Astrocyte (in vitro differentiated cells and primary cell): ENCODE measurements at regions not wholly inside any gene's neighbourhood (a gene's known extent, or its start where the extent isn't known, plus 50 kb on each side); places are given as distances from the start of the nearest gene placed in this dataset.
"Not testable (repeated sequence)": the region's sequence is repeated elsewhere in the genome, so short reads cannot be mapped to it uniquely, and the experiment has no call there.

Source experiments
- DNase-seq: peaks from one replicate; pipeline ENCODE4 v3.0.0-alpha.2; 2010; ENCODE audit warnings: low read depth
- FAIRE-seq: peaks from 2 replicates; lab custom pipeline; 2011; peaks lifted over from hg19 to GRCh38; lab: Jason Lieb, UNC
- H2AFZ ChIP-seq: 2 replicates; pipeline ENCODE4 v1.6.0; 2012; ENCODE audit warnings: low read depth, low read length, inconsistent platforms
- H3K27ac ChIP-seq: 2 replicates; pipeline ENCODE4 v1.5.1; 2011; ENCODE audit warnings: low read depth, low read length, inconsistent platforms
- H3K27me3 ChIP-seq: 2 replicates; pipeline ENCODE4 v1.6.0; 2011; ENCODE audit warnings: low read length, inconsistent platforms; ENCODE audit not compliant: insufficient read depth
- H3K36me3 ChIP-seq: 2 replicates; pipeline ENCODE4 v1.5.1; 2011; ENCODE audit warnings: low read length, inconsistent platforms; ENCODE audit not compliant: insufficient read depth
- H3K4me1 ChIP-seq: 2 replicates; pipeline ENCODE4 v1.5.1; 2011; ENCODE audit warnings: low read length, inconsistent platforms; ENCODE audit not compliant: insufficient read depth
- H3K4me2 ChIP-seq: 2 replicates; pipeline ENCODE4 v1.6.0; 2012; ENCODE audit warnings: low read length, inconsistent platforms
- H3K4me3 ChIP-seq: 2 replicates; pipeline ENCODE4 v1.5.1; 2011; ENCODE audit warnings: low read depth, mild to moderate bottlenecking, low read length, inconsistent platforms; ENCODE audit not compliant: insufficient read depth
- H3K79me2 ChIP-seq: 2 replicates; pipeline ENCODE4 v1.6.0; 2012; ENCODE audit warnings: mild to moderate bottlenecking, low read length, inconsistent platforms; ENCODE audit not compliant: insufficient read depth
- H3K9ac ChIP-seq: 2 replicates; pipeline ENCODE4 v1.6.0; 2012; ENCODE audit warnings: mild to moderate bottlenecking, low read length, inconsistent platforms
- H3K9me3 ChIP-seq: 2 replicates; pipeline ENCODE4 v1.5.1; 2012; ENCODE audit warnings: low read depth, mild to moderate bottlenecking, low read length, inconsistent platforms; ENCODE audit not compliant: insufficient read depth
- H4K20me1 ChIP-seq: 2 replicates; pipeline ENCODE4 v1.6.0; 2012; ENCODE audit warnings: low read length, inconsistent platforms; ENCODE audit not compliant: insufficient read depth
- H3K27ac Mint-ChIP-seq: one replicate; pipeline ENCODE4 v1.8.0; 2021; ENCODE audit warnings: mild to moderate bottlenecking, mixed read lengths; ENCODE audit not compliant: unreplicated experiment
- H3K27me3 Mint-ChIP-seq: one replicate; pipeline ENCODE4 v1.8.0; 2021; ENCODE audit warnings: low read depth, mixed read lengths; ENCODE audit not compliant: unreplicated experiment
- H3K36me3 Mint-ChIP-seq: one replicate; pipeline ENCODE4 v1.8.0; 2021; ENCODE audit warnings: low read depth, mixed read lengths; ENCODE audit not compliant: unreplicated experiment
- H3K4me1 Mint-ChIP-seq: one replicate; pipeline ENCODE4 v1.8.0; 2021; ENCODE audit warnings: low read depth, mixed read lengths; ENCODE audit not compliant: unreplicated experiment
- H3K4me3 Mint-ChIP-seq: one replicate; pipeline ENCODE4 v1.8.0; 2021; ENCODE audit warnings: mild to moderate bottlenecking, moderate library complexity, mixed read lengths; ENCODE audit not compliant: unreplicated experiment
- H3K9me3 Mint-ChIP-seq: one replicate; pipeline ENCODE4 v1.8.0; 2021; ENCODE audit warnings: mild to moderate bottlenecking, mixed read lengths; ENCODE audit not compliant: unreplicated experiment
- EZH2 ChIP-seq: IDR thresholded peaks from 2 replicates; pipeline ENCODE4 v1.6.1; 2012; ENCODE audit warnings: mild to moderate bottlenecking, low read length, inconsistent platforms; ENCODE audit not compliant: insufficient read depth
- TF ChIP-seq, protein P1 (sequence below): IDR thresholded peaks from 2 replicates; pipeline ENCODE4 v1.5.1; 2011; ENCODE audit warnings: low read depth, mild to moderate bottlenecking, inconsistent platforms, low read length, moderate library complexity; ENCODE audit not compliant: insufficient read depth

- no peak overlapping the region for H3K4me2 ChIP-seq
- H3K27ac ChIP-seq = no peak overlapping the region
- no peaks in the 10 kb centered on the region for H3K27me3 ChIP-seq
- peaks cover 3% of the 10 kb centered on the region for H3K36me3 Mint-ChIP-seq
- H2AFZ ChIP-seq = no peak overlapping the region
- H3K27ac Mint-ChIP-seq = no peak overlapping the region
- no peaks in the 10 kb centered on the region for H3K79me2 ChIP-seq
- H3K36me3 ChIP-seq = no peaks in the 10 kb centered on the region
- H3K9ac ChIP-seq = no peak overlapping the region
- FAIRE-seq = no peak
- no peak overlapping the region for H3K4me3 Mint-ChIP-seq
- TF ChIP-seq EZH2 = no peak
- TF ChIP-seq, protein P1, sequence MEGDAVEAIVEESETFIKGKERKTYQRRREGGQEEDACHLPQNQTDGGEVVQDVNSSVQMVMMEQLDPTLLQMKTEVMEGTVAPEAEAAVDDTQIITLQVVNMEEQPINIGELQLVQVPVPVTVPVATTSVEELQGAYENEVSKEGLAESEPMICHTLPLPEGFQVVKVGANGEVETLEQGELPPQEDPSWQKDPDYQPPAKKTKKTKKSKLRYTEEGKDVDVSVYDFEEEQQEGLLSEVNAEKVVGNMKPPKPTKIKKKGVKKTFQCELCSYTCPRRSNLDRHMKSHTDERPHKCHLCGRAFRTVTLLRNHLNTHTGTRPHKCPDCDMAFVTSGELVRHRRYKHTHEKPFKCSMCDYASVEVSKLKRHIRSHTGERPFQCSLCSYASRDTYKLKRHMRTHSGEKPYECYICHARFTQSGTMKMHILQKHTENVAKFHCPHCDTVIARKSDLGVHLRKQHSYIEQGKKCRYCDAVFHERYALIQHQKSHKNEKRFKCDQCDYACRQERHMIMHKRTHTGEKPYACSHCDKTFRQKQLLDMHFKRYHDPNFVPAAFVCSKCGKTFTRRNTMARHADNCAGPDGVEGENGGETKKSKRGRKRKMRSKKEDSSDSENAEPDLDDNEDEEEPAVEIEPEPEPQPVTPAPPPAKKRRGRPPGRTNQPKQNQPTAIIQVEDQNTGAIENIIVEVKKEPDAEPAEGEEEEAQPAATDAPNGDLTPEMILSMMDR = no peak
- no peaks in the 10 kb centered on the region for H3K27me3 Mint-ChIP-seq
- peaks cover 30% of the 10 kb centered on the region for H3K9me3 Mint-ChIP-seq
- peaks cover 4% of the 10 kb centered on the region for H3K9me3 ChIP-seq
- no peaks in the 10 kb centered on the region for H3K4me1 ChIP-seq
- DNase-seq = no peak
- no peak overlapping the region for H3K4me3 ChIP-seq
- no peaks in the 10 kb centered on the region for H4K20me1 ChIP-seq
- peaks cover 17% of the 10 kb centered on the region for H3K4me1 Mint-ChIP-seq
Observed at GRCh38 chr2:82748653-82749052, 1710.4 kb downstream of the SUCLG1 start.

DNA sequence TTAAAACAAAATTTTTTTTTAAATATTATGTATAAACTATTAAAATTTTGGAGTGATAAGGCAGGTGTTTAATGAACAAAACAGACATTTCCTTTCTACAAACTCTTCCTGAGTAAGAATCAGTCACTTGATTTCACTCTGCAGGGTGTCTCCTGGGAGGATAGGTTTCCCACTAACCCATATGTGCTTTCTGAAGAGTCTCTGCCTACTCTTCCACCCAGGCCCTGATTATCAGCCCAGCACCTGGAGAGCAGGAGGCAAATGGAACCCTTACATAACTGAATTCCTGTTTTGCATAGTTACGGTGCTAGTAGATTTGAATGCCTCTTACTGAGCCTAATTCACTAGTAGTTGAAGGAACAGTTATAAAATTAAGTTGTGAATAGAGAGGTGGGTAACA, 1718.6 kb downstream of the SUCLG1 start:
- Mint-ChIP-seq H3K4me3 (no peak overlapping the region), H3K27me3 (peaks cover 1% of the 10 kb centered on the region), H3K9me3 (peaks cover 1% of the 10 kb centered on the region), H3K36me3 (no peaks in the 10 kb centered on the region), H3K27ac (no peak overlapping the region), H3K4me1 (no peaks in the 10 kb centered on the region)
- Histone ChIP-seq H3K4me1 (no peaks in the 10 kb centered on the region), H3K27me3 (no peaks in the 10 kb centered on the region), H3K9ac (no peak overlapping the region), H3K4me3 (no peak overlapping the region), H3K9me3 (no peaks in the 10 kb centered on the region), H3K36me3 (no peaks in the 10 kb centered on the region), H2AFZ (no peak overlapping the region), H4K20me1 (no peaks in the 10 kb centered on the region), H3K4me2 (no peak overlapping the region), H3K27ac (no peak overlapping the region), H3K79me2 (no peaks in the 10 kb centered on the region)
- no peak for DNase-seq
- no peak for FAIRE-seq
- TF ChIP-seq, protein P1 = no peak
- TF ChIP-seq EZH2 = no peak

DNA sequence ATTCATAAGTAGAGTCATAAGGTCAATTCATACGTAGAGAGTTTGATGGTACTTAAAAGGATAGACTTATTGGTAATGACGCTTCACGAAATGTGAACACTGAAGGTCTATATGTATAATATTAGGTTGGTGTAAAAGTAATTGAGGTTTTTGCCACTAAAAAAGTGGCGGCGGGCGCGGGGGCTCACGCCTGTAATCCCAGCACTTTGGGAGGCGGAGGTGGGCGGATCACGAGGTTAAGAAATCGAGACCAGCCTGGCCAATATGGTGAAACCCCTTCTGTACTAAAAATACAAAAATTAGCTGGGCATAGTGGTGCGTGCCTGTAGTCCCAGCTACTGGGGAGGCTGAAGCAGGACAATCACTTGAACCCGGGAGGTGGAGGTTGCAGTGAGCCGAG, 1721.1 kb downstream of the SUCLG1 start:
- H3K9me3 Mint-ChIP-seq, H2AFZ ChIP-seq, H3K36me3 Mint-ChIP-seq, FAIRE-seq, H3K27me3 Mint-ChIP-seq, H3K4me3 Mint-ChIP-seq, H3K27ac Mint-ChIP-seq, H3K79me2 ChIP-seq, H3K4me1 ChIP-seq, H3K27me3 ChIP-seq, H4K20me1 ChIP-seq, H3K9me3 ChIP-seq, H3K27ac ChIP-seq, H3K4me1 Mint-ChIP-seq, DNase-seq, H3K36me3 ChIP-seq, H3K9ac ChIP-seq, H3K4me2 ChIP-seq, H3K4me3 ChIP-seq: not testable (repeated sequence)
